Putamen (tissue), 1 donor: ENCODE measurements at regions not wholly inside any gene's neighbourhood (a gene's known extent, or its start where the extent isn't known, plus 50 kb on each side); places are given as distances from the start of the nearest gene placed in this dataset.
"Not testable (repeated sequence)": the region's sequence is repeated elsewhere in the genome, so short reads cannot be mapped to it uniquely, and the experiment has no call there.

ENCODE experiments used
- DNase-seq: peaks from one replicate; pipeline ENCODE4 v3.0.0-alpha.2; 2016; ENCODE audit warnings: low spot score

DNA sequence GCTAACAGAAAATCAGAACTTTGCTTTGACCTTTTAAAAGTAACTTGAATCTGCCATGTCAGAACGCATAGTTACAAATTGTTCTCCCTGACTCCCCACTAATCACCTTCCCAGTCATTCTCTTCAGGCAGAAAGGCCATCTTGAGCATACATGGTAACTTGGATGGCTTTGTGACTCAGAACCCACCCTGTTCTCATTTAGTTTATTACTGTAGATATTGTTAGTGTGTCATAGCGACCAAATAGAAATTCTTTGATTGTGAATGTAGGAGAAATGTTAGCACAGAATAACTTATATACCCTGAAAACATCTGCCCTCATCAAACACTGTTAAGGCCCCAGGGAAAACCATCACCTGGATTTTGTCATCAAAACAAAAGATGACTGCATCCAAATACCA is 382.0 kb downstream of the MAGEB5 start:
- DNase-seq: no peak

DNA sequence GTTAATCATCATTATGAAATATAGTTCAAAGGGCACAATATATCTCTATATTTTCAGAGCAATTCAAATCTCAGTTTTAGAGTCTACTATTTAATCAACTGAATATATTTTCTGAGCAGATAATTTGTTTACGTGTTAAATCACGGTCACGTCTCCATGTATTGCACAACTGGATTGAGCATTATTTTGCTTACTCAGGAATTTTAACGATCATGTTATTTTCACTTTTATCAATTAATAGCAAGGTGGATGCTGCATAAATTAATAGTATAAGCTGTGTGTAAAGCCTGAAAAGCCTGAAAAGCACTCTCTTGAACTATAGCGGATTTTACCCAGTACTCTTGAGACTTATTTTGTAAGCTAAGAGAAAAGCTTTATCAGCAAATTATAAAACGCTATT is 374.9 kb downstream of the MAGEB5 start:
- DNase-seq: no peak

DNA sequence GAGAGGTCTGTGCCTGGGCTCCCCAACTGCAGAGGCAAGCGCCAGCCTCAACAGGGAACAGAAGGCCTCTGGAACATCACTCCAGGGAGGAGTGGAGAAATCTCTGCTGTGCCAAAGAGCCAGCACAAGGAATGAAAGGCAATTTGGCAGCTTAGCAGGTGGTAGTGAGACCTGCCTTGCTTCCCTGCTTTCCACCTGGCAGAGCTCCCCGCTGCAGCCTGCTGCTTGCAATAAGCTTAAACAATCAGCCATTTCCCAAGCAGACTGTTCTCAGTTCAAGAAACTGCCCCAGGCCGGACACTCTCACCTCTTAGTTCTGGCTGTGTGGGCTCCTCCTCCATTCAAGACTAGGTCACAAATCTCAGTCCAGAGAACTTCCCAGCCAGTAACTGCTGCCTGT is 370.6 kb downstream of the MAGEB5 start:
- DNase-seq: no peak

DNA sequence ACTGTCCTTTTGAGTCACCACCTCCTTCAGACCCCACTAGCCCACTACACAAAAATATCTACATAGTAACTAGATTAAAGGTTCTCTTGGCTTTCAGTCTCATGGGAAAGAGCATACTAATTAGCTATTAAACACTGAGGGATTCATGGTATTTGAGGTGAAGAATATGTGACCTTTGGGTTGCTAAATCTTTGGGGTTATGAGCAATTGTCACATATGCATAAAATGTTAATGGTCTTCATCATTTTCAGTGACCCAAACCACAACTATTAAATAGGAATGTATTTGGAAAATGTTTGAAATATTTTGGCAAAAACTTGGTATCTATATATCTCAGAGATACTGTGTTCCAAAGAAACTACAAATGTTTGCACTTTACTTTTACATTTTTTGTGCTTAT is 365.1 kb downstream of the MAGEB5 start:
- no peak for DNase-seq

DNA sequence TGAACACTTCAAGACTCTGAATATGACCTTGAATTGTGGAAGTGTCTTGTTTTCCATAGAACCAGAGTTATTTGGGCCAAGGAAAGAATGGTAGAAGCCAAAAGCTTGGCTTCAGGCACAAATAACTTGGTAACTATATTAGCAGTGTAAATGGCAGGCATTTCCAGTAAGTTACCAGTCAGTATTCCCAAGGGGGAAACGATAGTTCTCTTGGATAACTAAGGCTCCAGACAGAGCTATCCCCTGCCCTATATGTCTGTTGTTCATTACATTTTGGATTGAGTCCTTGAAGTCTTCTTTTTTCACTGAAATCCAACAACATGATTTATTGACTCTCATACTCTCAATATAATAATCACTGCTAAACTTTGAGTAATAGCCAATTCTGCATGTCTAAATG is 364.1 kb downstream of the MAGEB5 start:
- DNase-seq: no peak

DNA sequence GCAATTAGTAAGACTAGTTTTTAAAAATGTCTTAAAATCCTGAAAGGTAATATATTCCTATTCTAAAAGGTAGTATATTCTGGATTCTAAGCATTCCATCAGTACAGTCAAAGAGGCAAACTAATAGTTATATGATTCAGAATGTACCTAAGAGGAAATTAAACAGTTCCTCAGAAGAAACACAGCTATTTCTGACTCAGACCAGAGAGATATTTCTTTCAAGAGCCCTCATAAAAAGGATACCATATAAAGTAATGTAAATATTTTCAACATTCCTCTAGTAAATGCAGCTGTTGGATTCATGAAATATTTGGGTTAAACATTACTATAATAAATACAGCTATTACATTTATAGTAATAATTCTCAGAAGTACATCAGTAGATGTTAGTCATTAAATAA is 358.3 kb downstream of the MAGEB5 start:
- no peak for DNase-seq

DNA sequence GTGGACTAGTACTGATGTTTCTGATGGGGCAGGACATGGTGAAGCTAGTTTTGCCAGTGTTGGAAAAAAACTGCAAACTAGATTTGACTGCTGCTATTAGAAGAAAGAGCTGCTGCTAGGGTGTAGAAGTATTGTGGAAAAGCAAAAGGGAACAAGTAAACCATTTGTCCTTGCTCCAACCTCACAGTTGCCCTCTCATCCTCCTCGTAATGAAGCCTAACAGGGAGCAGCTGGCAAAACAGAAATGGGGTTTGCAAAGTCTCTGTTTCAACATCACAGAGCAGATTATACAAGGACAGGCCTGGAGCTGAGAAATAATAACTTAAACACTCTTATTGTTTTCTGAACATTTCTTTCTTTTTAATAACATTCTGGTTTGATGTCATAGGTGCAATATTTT is 346.2 kb downstream of the MAGEB5 start:
- no peak for DNase-seq

DNA sequence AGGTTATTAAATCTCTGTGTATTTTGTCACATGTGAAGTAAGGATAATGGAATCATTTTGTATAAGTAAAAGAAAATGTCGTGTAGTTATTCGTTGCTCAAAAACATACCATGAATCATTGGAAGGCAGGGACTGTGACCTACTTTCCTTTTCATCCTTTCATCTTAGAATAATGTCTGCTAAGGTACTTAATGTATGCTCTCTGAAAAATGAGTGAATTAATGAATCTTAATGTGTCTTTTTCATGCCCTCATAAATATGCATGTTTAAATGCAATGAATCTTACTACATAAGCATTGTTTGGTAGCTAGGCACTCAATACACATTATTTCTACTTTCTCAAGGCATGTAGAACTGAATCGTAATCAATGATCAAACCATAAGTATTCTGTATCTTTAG is 343.9 kb downstream of the MAGEB5 start:
- DNase-seq: no peak

DNA sequence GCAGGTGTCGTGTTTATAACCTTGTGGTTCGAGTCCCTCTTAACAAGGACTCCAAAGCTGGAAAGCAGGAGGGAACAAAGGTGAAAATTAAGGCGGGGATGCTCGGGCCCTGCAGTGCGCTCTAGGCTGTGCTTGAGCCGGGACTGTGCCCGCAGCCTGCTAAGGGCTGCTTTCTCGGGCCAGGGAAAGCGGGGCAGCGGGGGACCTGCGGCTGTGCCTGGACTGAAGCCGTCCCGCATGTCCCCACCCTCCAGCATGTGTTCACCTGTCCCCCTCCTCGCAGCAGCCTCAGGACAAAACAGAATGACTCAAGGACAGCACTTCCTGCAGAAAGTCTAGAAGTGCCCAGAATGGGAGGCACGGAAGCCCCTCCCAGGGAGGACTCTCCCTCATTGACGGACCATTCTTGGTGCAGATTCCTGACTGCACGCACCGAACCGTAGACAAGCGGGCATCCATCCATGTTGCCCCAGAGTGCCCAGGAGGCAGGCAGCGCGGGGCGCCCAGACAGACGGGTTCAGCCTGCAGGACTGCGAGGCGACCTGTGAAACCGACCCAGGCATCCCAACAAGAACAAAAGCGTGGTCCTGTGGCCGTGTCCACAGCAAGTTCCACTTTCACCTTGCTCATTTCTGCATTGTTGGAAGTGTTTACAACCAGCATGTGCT is 342.9 kb downstream of the MAGEB5 start:
- no peak for DNase-seq

DNA sequence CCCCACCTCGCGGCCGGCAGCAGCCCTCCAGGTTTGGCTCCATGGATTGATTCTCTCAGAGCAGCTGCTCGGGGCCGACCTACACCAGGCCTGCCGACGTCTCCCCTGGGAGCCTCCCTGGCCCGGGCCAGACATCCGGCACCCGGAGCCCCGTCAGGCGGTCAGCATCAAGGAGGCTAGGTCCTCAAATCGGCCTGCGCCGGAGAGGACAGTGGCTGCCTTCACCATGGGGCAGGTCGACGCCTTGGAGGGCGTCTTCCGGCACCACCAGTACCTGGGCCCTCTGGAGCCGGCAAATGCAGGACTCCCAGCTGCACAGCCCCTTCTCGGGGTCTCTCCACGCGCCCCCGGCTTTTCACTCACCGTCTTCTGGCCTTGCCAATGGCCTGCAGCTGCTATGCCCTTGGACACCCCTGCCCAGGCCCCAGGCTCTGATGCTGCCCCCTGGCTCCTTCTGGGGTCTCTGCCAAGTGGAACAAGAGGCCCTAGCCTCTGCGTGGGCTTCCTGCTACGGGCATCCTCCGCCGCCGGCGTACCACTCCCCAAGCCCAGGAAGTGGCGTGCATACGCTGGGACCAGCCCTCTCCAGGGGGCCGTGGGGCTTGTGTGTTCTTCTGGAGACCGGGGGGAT is 341.8 kb downstream of the MAGEB5 start:
- no peak for DNase-seq

DNA sequence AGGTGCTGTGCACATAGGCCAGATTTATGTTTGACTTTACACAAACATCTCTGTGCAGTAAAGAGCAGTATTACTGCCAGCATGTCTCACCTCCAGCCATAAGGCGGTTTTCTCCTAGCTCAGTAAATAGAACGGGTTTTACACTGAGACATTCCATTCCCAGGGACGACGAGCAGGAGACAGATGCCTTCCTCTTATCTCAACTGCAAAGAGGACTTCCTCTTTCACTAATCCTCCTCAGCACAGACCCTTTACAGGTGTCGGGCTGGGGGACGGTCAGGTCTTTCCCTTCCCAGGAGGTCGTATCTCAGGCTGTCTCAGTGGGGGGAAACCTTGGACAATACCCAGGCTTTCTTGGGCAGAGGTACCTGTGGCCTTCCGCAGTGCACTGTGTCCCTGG is 309.8 kb downstream of the MAGEB5 start:
- DNase-seq: not testable (repeated sequence)

DNA sequence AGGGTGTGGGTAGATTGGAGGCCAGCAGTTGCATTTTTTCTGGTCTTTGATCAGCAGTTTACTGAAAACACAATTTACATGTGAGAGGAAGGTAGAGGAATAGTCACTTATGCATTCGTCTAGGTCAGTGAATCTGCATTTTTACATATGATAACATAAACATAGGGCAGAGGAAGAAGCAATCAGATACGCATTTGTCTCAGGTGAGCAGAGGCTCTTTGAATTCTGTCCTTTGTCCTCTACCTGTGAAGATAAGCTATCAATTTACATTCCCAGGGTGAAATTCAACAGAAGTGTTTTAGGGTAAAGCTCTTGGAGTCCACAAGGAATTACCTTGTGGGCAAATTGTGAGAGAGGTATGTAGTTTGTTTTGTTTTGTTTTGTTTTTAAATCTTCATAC is 306.5 kb downstream of the MAGEB5 start:
- no peak for DNase-seq

DNA sequence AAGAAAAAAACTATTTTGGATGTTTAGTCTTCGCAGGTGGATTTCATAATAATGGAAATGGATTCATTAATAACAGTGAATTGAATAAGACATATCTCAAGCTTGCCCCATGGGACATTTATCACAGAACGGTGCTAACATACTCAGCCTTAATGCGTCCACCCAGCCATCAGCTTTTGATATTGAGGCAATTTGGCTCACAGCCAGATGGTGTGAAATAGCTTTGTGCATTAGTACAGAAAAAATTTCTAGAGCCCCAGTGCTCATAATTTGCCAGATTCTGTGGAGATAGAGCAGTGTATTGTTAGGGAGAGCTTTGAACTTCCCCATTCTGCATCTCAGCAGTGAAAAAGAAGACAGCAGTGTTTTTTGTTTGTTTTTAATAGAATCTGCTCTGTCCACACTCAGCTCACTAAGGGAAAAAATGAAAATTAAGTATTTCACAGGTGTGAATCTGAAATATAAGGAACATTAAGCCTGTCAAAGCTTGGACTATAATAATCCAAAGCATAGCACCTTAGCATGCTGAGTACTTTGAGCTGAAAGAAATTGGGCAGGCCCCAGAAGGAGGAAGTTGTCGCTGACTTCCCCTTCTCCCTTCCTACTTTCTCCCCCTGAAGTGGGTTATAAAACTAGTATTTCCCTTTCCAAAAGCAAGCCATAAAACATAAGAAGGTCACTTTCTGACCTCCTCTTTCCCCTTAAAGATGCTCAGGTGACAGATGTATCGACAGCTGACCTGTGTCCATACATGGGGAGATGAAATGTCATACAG is 295.8 kb downstream of the MAGEB5 start:
- no peak for DNase-seq

DNA sequence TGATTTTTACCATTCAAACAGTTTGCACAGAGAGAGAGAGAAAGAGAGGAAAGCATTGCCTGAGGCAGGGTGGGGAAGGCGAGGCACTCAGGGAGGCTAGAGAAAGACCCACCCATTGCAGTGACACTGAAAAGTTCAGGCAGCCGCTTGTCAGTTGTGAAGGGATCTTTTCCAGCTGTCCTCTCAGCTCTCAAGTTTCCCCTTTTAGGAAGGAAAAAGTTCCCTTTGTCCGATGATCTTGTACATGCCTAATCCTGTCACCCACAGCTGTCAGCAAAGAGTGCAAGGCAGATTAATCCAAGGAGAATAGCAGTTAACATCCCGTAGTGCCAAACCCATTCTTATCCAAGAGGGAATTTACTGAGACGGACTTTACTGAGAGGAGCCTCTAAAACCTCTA is 255.0 kb downstream of the MAGEB5 start:
- DNase-seq: no peak

DNA sequence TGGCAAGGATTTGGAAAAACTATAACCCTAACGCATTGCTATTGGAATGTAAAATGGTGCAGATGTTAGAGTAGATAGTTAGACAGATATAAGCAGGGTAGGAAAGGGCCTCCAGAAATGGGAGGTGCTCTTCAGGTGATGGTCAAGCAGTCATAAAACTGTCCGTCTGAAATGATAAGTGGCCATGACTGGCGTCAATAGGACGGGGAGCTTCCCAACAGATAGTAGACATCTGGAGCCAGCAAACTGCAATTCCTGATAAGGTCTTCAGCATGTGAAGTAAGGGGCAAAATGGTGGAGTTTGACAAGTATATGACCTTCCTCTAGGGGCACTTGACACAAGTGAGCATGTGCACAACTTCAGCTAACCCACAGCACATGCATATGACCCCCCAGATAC is 250.4 kb downstream of the MAGEB5 start:
- no peak for DNase-seq

DNA sequence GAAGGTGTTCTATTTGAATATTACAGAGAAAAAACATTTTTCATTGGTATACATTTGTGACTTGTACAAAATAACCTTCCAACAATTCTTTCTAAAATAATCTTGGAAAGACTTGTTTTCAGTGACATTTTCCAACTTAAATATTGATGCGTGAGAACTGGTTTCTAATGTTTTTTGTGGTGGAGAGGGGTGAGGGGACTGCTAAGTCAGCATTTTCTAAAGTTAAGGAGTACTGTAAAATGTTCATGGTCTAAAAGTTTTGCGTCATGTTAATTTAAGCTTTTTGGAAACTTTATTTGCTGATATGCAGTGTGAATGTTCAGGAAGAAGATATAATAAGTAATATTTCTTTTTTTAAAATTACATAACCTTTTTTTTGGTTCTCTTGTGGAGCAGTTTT is 229.3 kb downstream of the MAGEB5 start:
- DNase-seq: no peak

DNA sequence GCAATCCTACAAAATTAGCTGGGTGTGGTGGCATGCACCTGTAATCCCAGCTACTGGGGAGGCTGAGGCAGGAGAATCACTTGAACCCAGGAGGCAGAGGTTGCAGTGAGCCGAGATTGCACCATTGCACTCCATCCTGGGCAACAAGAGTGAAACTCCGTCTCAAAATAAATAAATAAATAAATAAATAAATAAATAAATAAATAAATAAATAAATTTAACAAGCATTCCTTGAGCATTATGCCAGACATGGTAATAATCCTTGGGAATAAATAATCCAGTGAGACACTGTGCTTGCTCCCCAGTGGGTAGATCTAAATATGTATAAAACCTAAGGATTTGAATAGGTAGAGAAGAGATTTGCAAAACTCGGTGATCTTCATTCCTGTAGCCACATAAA is 228.4 kb downstream of the MAGEB5 start:
- not testable (repeated sequence) for DNase-seq

DNA sequence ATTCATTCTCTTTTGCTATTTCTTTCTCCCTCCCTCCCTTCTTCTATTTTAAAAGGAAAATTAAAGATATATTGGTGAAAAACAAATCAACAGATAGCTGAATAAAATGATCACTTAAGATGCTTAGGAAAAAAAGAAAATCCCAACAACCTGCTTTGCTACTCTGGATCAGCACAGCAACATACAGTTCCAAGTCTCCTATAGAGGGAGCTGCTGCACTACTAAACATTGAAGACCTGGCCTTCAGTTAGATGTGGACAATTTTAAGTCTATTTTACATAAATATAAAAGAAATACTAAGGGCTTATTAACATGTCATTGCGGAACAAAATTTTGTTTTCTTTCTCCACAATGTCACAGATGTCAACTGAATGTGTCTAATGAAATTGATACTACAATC is 226.4 kb downstream of the MAGEB5 start:
- DNase-seq: peak; percentile 0

DNA sequence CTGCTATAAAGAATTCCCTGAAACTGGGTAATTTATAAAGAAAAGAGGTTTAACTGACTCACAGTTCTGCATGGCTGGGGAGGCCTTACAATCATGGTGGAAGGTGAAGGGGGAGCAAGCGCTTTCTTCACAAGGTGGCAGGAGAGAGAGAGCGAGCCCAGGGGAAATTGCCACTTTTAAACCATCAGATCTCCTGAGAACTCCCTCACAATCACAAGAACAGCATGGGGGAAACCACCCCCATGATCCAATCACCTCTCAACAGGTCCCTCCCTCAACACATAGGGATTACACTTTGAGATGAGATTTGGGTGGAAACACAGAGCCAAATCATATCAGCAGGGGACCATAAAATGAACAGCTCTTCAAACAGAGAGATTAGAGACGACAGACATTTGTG is 198.6 kb downstream of the MAGEB5 start:
- no peak for DNase-seq

DNA sequence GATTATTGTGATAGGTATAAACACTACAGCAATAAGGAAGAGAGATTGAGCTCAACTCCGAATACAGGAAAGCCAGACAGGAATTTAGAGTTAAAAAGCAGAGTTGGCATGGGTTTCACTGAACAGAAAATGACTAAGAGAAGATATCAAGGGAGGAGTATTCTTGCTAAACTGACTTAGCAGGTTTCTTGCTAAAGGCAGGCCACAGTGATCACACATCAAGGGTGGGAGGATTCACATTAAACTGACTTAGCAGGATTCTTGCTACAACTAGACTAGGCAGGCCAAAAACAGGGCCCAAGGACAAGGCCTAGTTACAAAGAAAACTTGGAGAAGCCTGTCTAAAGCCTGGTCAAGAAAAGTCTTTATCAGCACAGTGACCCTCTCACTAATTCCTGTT is 195.1 kb downstream of the MAGEB5 start:
- DNase-seq: no peak

DNA sequence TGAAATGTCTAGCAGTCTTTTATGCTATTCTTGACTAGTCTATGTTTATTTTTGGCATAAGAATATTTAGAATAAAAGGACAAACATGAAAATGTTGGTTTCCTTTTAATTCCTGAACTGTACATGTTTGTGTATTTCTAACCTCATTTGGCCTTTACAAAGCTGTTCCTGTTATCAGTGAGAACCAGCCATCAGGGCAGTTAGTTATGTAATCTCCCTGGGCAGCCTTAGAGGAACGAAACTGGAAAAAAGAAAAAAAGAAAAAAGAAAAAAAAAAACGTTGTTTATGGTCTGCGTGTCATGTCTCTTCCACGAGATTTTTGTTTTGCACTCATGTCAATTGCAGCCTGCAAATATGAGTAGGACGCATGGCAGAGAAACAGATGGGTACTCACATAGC is 193.7 kb downstream of the MAGEB5 start:
- no peak for DNase-seq

DNA sequence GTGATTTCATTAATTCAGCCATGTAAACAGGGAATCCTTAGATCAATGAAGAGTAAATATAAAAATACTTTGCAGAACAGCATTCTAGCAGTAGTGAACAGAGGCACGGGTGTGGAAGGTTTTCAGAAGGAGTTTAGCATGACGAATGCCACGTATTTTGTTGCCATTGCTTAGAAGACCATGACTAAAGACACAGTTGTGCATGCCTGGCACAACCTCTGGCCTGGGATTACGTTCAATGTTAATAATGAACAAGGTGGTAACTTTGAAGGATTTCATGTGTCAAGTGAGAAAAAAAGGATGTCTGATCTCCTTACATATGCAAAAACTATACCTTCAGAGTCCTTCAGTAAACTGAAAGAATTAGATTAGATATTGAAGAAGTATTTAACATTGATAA is 171.9 kb downstream of the MAGEB5 start:
- no peak for DNase-seq

DNA sequence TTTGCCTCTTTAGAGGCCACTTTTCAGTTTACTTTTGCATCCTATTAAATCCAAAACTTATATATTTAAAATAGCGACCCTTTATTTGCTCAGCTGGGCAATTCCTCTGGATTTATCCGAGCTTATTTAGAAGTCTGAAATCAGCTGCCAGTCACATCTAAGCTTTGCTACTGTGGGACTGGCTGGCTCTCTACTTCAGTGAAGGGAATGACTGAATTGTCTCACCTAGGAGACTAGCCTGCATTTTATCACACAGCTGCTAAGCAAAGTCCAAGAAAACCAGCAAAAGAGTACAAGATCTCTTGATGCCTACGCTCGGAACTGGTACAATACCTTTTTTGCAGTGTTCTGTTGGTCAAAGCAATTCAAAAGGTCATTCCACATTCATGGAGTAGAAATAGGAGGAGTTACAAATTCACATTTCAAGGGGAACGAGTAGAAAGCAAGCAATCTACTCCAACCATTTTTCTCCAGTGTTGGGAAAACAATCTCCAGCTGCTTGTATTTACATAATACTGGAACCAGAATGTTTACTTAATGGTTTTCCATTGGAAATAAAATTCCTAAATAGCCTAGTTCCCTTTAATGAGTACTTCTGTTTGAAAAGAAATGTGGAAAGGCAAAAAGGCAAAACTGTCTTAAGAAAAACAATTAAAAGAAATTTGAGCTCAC is 160.2 kb downstream of the MAGEB5 start:
- no peak for DNase-seq
